GM21390 (cell line): ENCODE measurements at regions not wholly inside any gene's neighbourhood (a gene's known extent, or its start where the extent isn't known, plus 50 kb on each side); places are given as distances from the start of the nearest gene placed in this dataset.

Experiments used
- ATAC-seq: cut with Tn5 transposase; IDR thresholded peaks from one replicate; pipeline ENCODE4 v1.9.1; 2021; ENCODE audit not compliant: unreplicated experiment

GRCh38 chr5:30000231-30000630, 1193.3 kb upstream of the CDH6 start:
- no peak for ATAC-seq

GRCh38 chr5:29995154-29995553, 1198.3 kb upstream of the CDH6 start:
- no peak for ATAC-seq

- no peak for ATAC-seq
Observed at GRCh38 chr5:29994519-29994918, 1199.0 kb upstream of the CDH6 start.

GRCh38 chr5:29993286-29993685, 1200.2 kb upstream of the CDH6 start:
- no peak for ATAC-seq

- no peak for ATAC-seq
Observed at GRCh38 chr5:29992248-29992647, 1201.2 kb upstream of the CDH6 start.

GRCh38 chr5:29990681-29991080, 1202.8 kb upstream of the CDH6 start:
- ATAC-seq: no peak

GRCh38 chr5:29984156-29984540, 1209.3 kb upstream of the CDH6 start:
- ATAC-seq: no peak

- no peak for ATAC-seq
Observed at GRCh38 chr5:29983528-29984155, 1209.8 kb upstream of the CDH6 start.

GRCh38 chr5:29982457-29982856, 1211.0 kb upstream of the CDH6 start:
- ATAC-seq: no peak

- ATAC-seq: no peak
Observed at GRCh38 chr5:29972597-29972996, 1220.9 kb upstream of the CDH6 start.

GRCh38 chr5:29963956-29964355, 1229.5 kb upstream of the CDH6 start:
- ATAC-seq: no peak

GRCh38 chr5:29960323-29960722, 1233.2 kb upstream of the CDH6 start:
- no peak for ATAC-seq

GRCh38 chr5:29950416-29951145, 1242.9 kb upstream of the CDH6 start:
- ATAC-seq: no peak

- ATAC-seq: no peak
Observed at GRCh38 chr5:29949301-29949872, 1244.1 kb upstream of the CDH6 start.

GRCh38 chr5:29944327-29944726, 1249.2 kb upstream of the CDH6 start:
- no peak for ATAC-seq

- no peak for ATAC-seq
Observed at GRCh38 chr5:29942089-29942488, 1251.4 kb upstream of the CDH6 start.

GRCh38 chr5:29939988-29940387, 1253.5 kb upstream of the CDH6 start:
- ATAC-seq: no peak

GRCh38 chr5:29935371-29935770, 1258.1 kb upstream of the CDH6 start:
- ATAC-seq: no peak

GRCh38 chr5:29930316-29930715, 1263.2 kb upstream of the CDH6 start:
- ATAC-seq: no peak

- ATAC-seq: no peak
Observed at GRCh38 chr5:29924107-29924506, 1269.4 kb upstream of the CDH6 start.

GRCh38 chr5:29905626-29906353, 1287.7 kb upstream of the CDH6 start:
- no peak for ATAC-seq

- no peak for ATAC-seq
Observed at GRCh38 chr5:29902859-29903258, 1290.6 kb upstream of the CDH6 start.
